ENCODE measurements at regions not wholly inside any gene's neighbourhood (a gene's known extent, or its start where the extent isn't known, plus 50 kb on each side); places are given as distances from the start of the nearest gene placed in this dataset.

DNA sequence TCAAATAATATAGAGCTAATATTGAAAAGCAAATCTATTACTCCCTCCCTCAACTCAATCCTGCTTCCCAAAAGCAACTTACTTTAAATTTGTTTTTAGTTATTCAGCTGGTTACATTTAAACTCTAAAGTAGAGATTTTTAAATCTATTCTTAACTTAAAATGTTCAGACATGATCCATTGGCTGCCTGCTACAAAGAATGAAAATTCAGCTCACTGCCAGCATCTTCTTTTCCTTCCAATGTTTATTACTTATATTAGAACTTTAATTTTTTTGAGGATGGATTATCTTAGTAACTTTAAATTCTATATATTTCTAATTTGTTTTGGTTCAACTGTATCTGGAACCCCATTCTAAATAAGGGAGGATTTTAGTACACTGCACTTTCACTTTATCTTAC is 163.2 kb downstream of the TMEM167A start:
- TF ChIP-seq TRIM24 (IDR thresholded peaks at IDR 0.05): no peak
- TF ChIP-seq TAL1 (IDR thresholded peaks at IDR 0.05): no peak
- no peak for TF ChIP-seq TCFL5 (CRISPR knock-in tag; conservative IDR thresholded peaks at IDR 0.05)
- no peak for TF ChIP-seq ZNF583 (CRISPR knock-in tag; IDR thresholded peaks at IDR 0.05)
- TF ChIP-seq EGR1 (conservative IDR thresholded peaks at IDR 0.05): no peak
- no peaks in the 10 kb centered on the region for H4K20me1 ChIP-seq (replicated peaks; ENCODE audit: control insufficient read depth, insufficient read depth, low read length)
- H3K9me3 ChIP-seq (replicated peaks; ENCODE audit: control insufficient read depth, insufficient read depth, low read depth, low read length): no peaks in the 10 kb centered on the region
- no peak overlapping the region for H3K9ac ChIP-seq (ENCODE audit: insufficient read depth in 1 of 2, low read depth in 2 of 2, low read length in 2 of 2)
- no peaks in the 10 kb centered on the region for H3K79me2 ChIP-seq (ENCODE audit: control insufficient read depth, insufficient read depth, low read length)
- POLR2A ChIA-PET: no interaction called here
- intact Hi-C loops (cut with micrococcal nuclease): no loop called here
- H3K9me1 ChIP-seq (ENCODE audit: control insufficient read depth, insufficient read depth, low read length): no peaks in the 10 kb centered on the region
- no peak for DNase-seq (ENCODE audit: extremely low read depth in 1 of 4, low spot score in 3 of 4)
- H3K4me1 ChIP-seq (replicated peaks in 1 of 2; ENCODE audit: control insufficient read depth in 2 of 2, insufficient read depth in 2 of 2, low read length in 2 of 2): no peaks in the 10 kb centered on the region
- H2AFZ ChIP-seq (ENCODE audit: low read depth, low read length): no peak overlapping the region
- CTCF ChIA-PET (ENCODE audit: low intra/inter-chr PET ratio): no interaction called here
- no peak overlapping the region for H3K4me3 ChIP-seq
- no peak overlapping the region for H3K4me2 ChIP-seq (ENCODE audit: insufficient read depth, low read length)
- in situ Hi-C loops (cut with MboI): no loop called here
- FAIRE-seq: no peak
- H3K27me3 ChIP-seq (ENCODE audit: control insufficient read depth in 2 of 2, insufficient read depth in 2 of 2, low read length in 2 of 2): no peaks in the 10 kb centered on the region; a peak in 1 of 5 replicates
- no peak for ATAC-seq
- no TSS peak for BruUV-seq (replicated peaks)
- no peak overlapping the region for H3K27ac ChIP-seq (ENCODE audit: extremely low read depth, low read depth, low read length)
- H3K36me3 ChIP-seq (ENCODE audit: control insufficient read depth, insufficient read depth, low read length): no peaks in the 10 kb centered on the region

DNA sequence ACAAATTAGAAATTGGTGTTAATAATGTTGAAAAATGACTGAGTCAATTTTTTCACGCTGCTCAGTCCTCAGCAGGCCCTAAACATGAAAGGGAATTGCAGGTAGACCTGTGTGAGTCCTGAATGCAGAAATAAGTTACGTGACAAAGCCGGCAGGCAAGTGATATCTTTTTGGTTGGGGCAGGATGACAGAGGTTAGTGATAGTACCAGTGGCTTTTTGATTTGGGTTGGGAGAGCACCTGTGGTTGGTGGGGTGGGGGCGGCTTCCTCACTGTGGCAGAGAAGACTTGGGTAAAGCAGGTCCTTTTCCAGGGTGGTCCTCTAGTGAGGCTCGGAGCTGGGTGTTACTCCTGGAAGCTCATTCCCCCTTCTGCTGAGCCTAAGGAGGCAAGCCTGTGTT is 164.7 kb downstream of the TMEM167A start:
- 0% methylated on average over 5 of the region's 5 CpGs for WGBS (ENCODE audit: insufficient coverage, low coverage, missing lambda C conversion rate)
- H3K9me3 ChIP-seq (replicated peaks; ENCODE audit: control insufficient read depth, insufficient read depth, low read depth, low read length): no peaks in the 10 kb centered on the region
- in situ Hi-C loops (cut with MboI): no loop called here
- intact Hi-C loops (cut with micrococcal nuclease): no loop called here
- H3K27ac ChIP-seq (ENCODE audit: extremely low read depth, low read depth, low read length): no peak overlapping the region
- ChIA-PET CTCF (ENCODE audit: low intra/inter-chr PET ratio) (no interaction called here), POLR2A (no interaction called here)
- no peaks in the 10 kb centered on the region for H3K9me1 ChIP-seq (ENCODE audit: control insufficient read depth, insufficient read depth, low read length)
- no peaks in the 10 kb centered on the region for H4K20me1 ChIP-seq (replicated peaks; ENCODE audit: control insufficient read depth, insufficient read depth, low read length)
- no peaks in the 10 kb centered on the region; a peak in 1 of 5 replicates for H3K27me3 ChIP-seq (ENCODE audit: control insufficient read depth in 2 of 2, insufficient read depth in 2 of 2, low read length in 2 of 2)
- H3K79me2 ChIP-seq (ENCODE audit: control insufficient read depth, insufficient read depth, low read length): no peaks in the 10 kb centered on the region
- no peak overlapping the region for H3K9ac ChIP-seq (ENCODE audit: insufficient read depth in 1 of 2, low read depth in 2 of 2, low read length in 2 of 2)
- H3K4me3 ChIP-seq: no peak overlapping the region
- no TSS peak for BruUV-seq (replicated peaks)
- no peak overlapping the region for H2AFZ ChIP-seq (ENCODE audit: low read depth, low read length)
- no peaks in the 10 kb centered on the region for H3K4me1 ChIP-seq (replicated peaks in 1 of 2; ENCODE audit: control insufficient read depth in 2 of 2, insufficient read depth in 2 of 2, low read length in 2 of 2)
- H3K4me2 ChIP-seq (ENCODE audit: insufficient read depth, low read length): no peak overlapping the region
- no peaks in the 10 kb centered on the region for H3K36me3 ChIP-seq (ENCODE audit: control insufficient read depth, insufficient read depth, low read length)
- no peak for DNase-seq (ENCODE audit: extremely low read depth in 1 of 4, low spot score in 3 of 4)
- ATAC-seq: no peak
- FAIRE-seq: no peak
- TF ChIP-seq, protein P1, sequence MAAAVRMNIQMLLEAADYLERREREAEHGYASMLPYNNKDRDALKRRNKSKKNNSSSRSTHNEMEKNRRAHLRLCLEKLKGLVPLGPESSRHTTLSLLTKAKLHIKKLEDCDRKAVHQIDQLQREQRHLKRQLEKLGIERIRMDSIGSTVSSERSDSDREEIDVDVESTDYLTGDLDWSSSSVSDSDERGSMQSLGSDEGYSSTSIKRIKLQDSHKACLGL (CRISPR knock-in tag; IDR thresholded peaks at IDR 0.05; ENCODE audit: borderline replicate concordance, poor library complexity, severe bottlenecking): no peak
- TF ChIP-seq, protein P2, sequence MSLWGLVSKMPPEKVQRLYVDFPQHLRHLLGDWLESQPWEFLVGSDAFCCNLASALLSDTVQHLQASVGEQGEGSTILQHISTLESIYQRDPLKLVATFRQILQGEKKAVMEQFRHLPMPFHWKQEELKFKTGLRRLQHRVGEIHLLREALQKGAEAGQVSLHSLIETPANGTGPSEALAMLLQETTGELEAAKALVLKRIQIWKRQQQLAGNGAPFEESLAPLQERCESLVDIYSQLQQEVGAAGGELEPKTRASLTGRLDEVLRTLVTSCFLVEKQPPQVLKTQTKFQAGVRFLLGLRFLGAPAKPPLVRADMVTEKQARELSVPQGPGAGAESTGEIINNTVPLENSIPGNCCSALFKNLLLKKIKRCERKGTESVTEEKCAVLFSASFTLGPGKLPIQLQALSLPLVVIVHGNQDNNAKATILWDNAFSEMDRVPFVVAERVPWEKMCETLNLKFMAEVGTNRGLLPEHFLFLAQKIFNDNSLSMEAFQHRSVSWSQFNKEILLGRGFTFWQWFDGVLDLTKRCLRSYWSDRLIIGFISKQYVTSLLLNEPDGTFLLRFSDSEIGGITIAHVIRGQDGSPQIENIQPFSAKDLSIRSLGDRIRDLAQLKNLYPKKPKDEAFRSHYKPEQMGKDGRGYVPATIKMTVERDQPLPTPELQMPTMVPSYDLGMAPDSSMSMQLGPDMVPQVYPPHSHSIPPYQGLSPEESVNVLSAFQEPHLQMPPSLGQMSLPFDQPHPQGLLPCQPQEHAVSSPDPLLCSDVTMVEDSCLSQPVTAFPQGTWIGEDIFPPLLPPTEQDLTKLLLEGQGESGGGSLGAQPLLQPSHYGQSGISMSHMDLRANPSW (CRISPR knock-in tag; IDR thresholded peaks at IDR 0.05): no peak
- TF ChIP-seq, protein P3, sequence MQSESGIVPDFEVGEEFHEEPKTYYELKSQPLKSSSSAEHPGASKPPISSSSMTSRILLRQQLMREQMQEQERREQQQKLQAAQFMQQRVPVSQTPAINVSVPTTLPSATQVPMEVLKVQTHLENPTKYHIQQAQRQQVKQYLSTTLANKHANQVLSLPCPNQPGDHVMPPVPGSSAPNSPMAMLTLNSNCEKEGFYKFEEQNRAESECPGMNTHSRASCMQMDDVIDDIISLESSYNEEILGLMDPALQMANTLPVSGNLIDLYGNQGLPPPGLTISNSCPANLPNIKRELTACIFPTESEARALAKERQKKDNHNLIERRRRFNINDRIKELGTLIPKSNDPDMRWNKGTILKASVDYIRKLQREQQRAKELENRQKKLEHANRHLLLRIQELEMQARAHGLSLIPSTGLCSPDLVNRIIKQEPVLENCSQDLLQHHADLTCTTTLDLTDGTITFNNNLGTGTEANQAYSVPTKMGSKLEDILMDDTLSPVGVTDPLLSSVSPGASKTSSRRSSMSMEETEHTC (IDR thresholded peaks at IDR 0.05): no peak
- TF ChIP-seq SAFB (IDR thresholded peaks at IDR 0.05; ENCODE audit: borderline replicate concordance, low read depth, low read length) (no peak), FOXP1 (CRISPR knock-in tag; IDR thresholded peaks at IDR 0.05) (no peak), SRSF7 (optimal IDR thresholded peaks at IDR 0.05; ENCODE audit: low read depth, low read length) (no peak), NR2C2 (CRISPR knock-in tag; IDR thresholded peaks at IDR 0.05) (no peak), NR2C2 (tag; IDR thresholded peaks at IDR 0.05) (no peak), NCOR1 (IDR thresholded peaks at IDR 0.05) (no peak)
